Sigmoid colon (tissue), 4 donors: ENCODE measurements at regions not wholly inside any gene's neighbourhood (a gene's known extent, or its start where the extent isn't known, plus 50 kb on each side); places are given as distances from the start of the nearest gene placed in this dataset.

Experiments
- CTCF ChIP-seq, 4 experiments: fragments of 450-650 bp in 3 of 4; fragments of 200-600 bp in 1 of 4; IDR thresholded peaks; one replicate each; pipeline ENCODE4 v1.5.1; 2016 to 2019; ENCODE audit warnings: antibody characterized with exemption in 4 of 4, mild to moderate bottlenecking in 3 of 4, moderate library complexity in 2 of 4
- EP300 ChIP-seq, 4 donors: sonication (generic); formaldehyde crosslinking; IDR thresholded peaks; one replicate each; pipeline ENCODE4 v1.6.1; 2017; ENCODE audit warnings: antibody characterized with exemption in 4 of 4
- POLR2A ChIP-seq, 2 donors: fragments of 450-650 bp; IDR thresholded peaks; one replicate each; pipeline ENCODE4 v1.6.1; 2016; ENCODE audit warnings: antibody characterized with exemption in 2 of 2, mild to moderate bottlenecking in 2 of 2, moderate library complexity in 2 of 2
- POLR2AphosphoS5 ChIP-seq, 4 donors: sonication (generic); formaldehyde crosslinking; IDR thresholded peaks; one replicate each; pipeline ENCODE4 v1.6.1; 2017; ENCODE audit warnings: antibody characterized with exemption in 4 of 4

- TF ChIP-seq CTCF (IDR thresholded peaks at IDR 0.05): no peak
- TF ChIP-seq POLR2A (IDR thresholded peaks at IDR 0.05): no peak
- no peak for TF ChIP-seq POLR2AphosphoS5 (IDR thresholded peaks at IDR 0.05)
- no peak for TF ChIP-seq EP300 (IDR thresholded peaks at IDR 0.05)
Measured at GRCh38 chr3:109241459-109242186, 74.7 kb downstream of the DPPA2 start.
